Endothelial cell of umbilical vein (primary cell): ENCODE measurements at regions not wholly inside any gene's neighbourhood (a gene's known extent, or its start where the extent isn't known, plus 50 kb on each side); places are given as distances from the start of the nearest gene placed in this dataset.

Experiments used
- BruUV-seq: library from RNA; stranded (reverse); fragments of 400-500 nt; replicated peaks from 2 replicates; lab custom pipeline; 2021; lab: Mats Ljungman, UMichigan
- CTCF ChIA-PET: fragments of 300-600, 350-600 bp; sonication (Branson Sonifier 250); formaldehyde crosslinking; loops from one replicate; lab custom pipeline; 2021; ENCODE audit warnings: antibody characterized with exemption, inconsistent platforms; lab: Charles Lee
- POLR2A ChIA-PET: fragments of 300-600, 350-600 bp; sonication (Branson Sonifier 250); formaldehyde crosslinking; loops from one replicate; lab custom pipeline; 2021; ENCODE audit warnings: antibody characterized with exemption, inconsistent platforms; lab: Charles Lee
- DNase-seq: peaks from one replicate; pipeline ENCODE4 v3.0.0-alpha.2; 2011; ENCODE audit warnings: low read depth, low spot score
- FAIRE-seq: peaks from 2 replicates; lab custom pipeline; 2011; peaks lifted over from hg19 to GRCh38; lab: Jason Lieb, UNC
- H2AFZ ChIP-seq: 2 replicates; pipeline ENCODE4 v1.6.0; 2012; ENCODE audit warnings: low read depth, low read length, control low read depth, inconsistent platforms
- H3K27ac ChIP-seq: 2 replicates; pipeline ENCODE4 v1.5.1; 2011; ENCODE audit warnings: low read depth, mild to moderate bottlenecking, control low read depth, low read length, moderate library complexity; ENCODE audit not compliant: insufficient read depth
- H3K27me3 ChIP-seq, 2 experiments: 2 replicates each; pipeline versions ENCODE4 v1.6.0 to v1.6.1; 2011; ENCODE audit warnings: low read length in 2 of 2, mixed read lengths in 1 of 2; ENCODE audit not compliant: control insufficient read depth in 2 of 2, insufficient read depth in 2 of 2
- H3K36me3 ChIP-seq, 2 experiments: 2 replicates in 1 of 2; 3 replicates in 1 of 2; pipeline ENCODE4 v1.5.1; 2011; ENCODE audit warnings: low read length in 2 of 2, mild to moderate bottlenecking in 1 of 2, moderate library complexity in 1 of 2; ENCODE audit not compliant: control insufficient read depth in 2 of 2, insufficient read depth in 2 of 2; ENCODE audit errors: extremely low read depth in 1 of 2
- H3K4me1 ChIP-seq: 3 replicates; pipeline ENCODE4 v1.5.1; 2011; ENCODE audit warnings: mild to moderate bottlenecking, low read length; ENCODE audit not compliant: control insufficient read depth, insufficient read depth; ENCODE audit errors: extremely low read depth
- H3K4me2 ChIP-seq: 2 replicates; pipeline ENCODE4 v1.6.1; 2011; ENCODE audit warnings: low read length, control low read depth, mixed read lengths; ENCODE audit not compliant: insufficient read depth
- H3K4me3 ChIP-seq, 3 experiments: fragments of 200-600 bp in 1 of 3; sonication (generic), shearing (Covaris generic) in 1 of 3; replicated peaks in 1 of 3; 2 replicates each; pipeline ENCODE4 v1.5.1; 2011 to 2016; ENCODE audit warnings: control low read depth in 3 of 3, low read length in 3 of 3, mild to moderate bottlenecking in 2 of 3, inconsistent platforms in 1 of 3, low read depth in 1 of 3, moderate library complexity in 1 of 3; ENCODE audit not compliant: insufficient read depth in 1 of 3
- H3K79me2 ChIP-seq: 2 replicates; pipeline ENCODE4 v1.6.0; 2012; ENCODE audit warnings: low read length, inconsistent platforms; ENCODE audit not compliant: control insufficient read depth, insufficient read depth
- H3K9ac ChIP-seq: replicated peaks from 2 replicates; pipeline ENCODE3; 2011; ENCODE audit warnings: low read length, control low read depth; ENCODE audit not compliant: insufficient read depth; ENCODE audit errors: extremely low read depth
- H3K9me1 ChIP-seq: replicated peaks from 3 replicates; pipeline ENCODE4 v1.6.0; 2011; ENCODE audit warnings: mild to moderate bottlenecking, low read length; ENCODE audit not compliant: control insufficient read depth, insufficient read depth; ENCODE audit errors: extremely low read depth
- H3K9me3 ChIP-seq: replicated peaks from 2 replicates; pipeline ENCODE4 v1.5.1; 2012; ENCODE audit warnings: low read length, inconsistent platforms; ENCODE audit not compliant: control insufficient read depth, insufficient read depth
- H4K20me1 ChIP-seq: replicated peaks from 2 replicates; pipeline ENCODE3; 2011; ENCODE audit warnings: mild to moderate bottlenecking, low read length; ENCODE audit not compliant: control insufficient read depth, insufficient read depth; ENCODE audit errors: extremely low read depth
- EZH2 ChIP-seq: IDR thresholded peaks from 2 replicates; pipeline ENCODE4 v1.6.1; 2012; ENCODE audit warnings: borderline replicate concordance, low read depth, mild to moderate bottlenecking, moderate library complexity, low read length, inconsistent platforms; ENCODE audit not compliant: severe bottlenecking
- FOS ChIP-seq: IDR thresholded peaks from 2 replicates; pipeline ENCODE4 v1.6.1; 2011; ENCODE audit warnings: mild to moderate bottlenecking, low read length, moderate library complexity, borderline replicate concordance; ENCODE audit not compliant: insufficient read depth
- GATA2 ChIP-seq: IDR thresholded peaks from 2 replicates; pipeline ENCODE4 v1.7.0; 2011; ENCODE audit warnings: low read depth, mild to moderate bottlenecking, moderate library complexity, mixed read lengths, low read length; ENCODE audit not compliant: insufficient read length, insufficient read depth
- JUN ChIP-seq: IDR thresholded peaks from 2 replicates; pipeline ENCODE4 v1.6.1; 2011; ENCODE audit warnings: borderline replicate concordance, low read depth; ENCODE audit not compliant: insufficient read length, insufficient read depth
- MYC ChIP-seq: IDR thresholded peaks from one replicate; pipeline ENCODE4 v1.6.1; 2011; ENCODE audit warnings: mild to moderate bottlenecking, low read depth, low read length
- POLR2A ChIP-seq: IDR thresholded peaks from 2 replicates; pipeline ENCODE4 v1.6.1; 2012; ENCODE audit warnings: low read depth, mild to moderate bottlenecking, control low read depth, low read length
- POLR2AphosphoS5 ChIP-seq: IDR thresholded peaks from 2 replicates; pipeline ENCODE4 v1.6.1; 2012; ENCODE audit warnings: low read depth, mild to moderate bottlenecking, control low read depth, low read length, moderate library complexity; ENCODE audit not compliant: insufficient read depth
- dilution Hi-C: fragments of 300-500 bp; cut with MboI; formaldehyde crosslinking; loops from one replicate; pipeline ENCODE4 v1.15.0; 2019; ENCODE audit warnings: low sequenced_read_pairs; ENCODE audit not compliant: extremely low pct_ligation_motif_present
- intact Hi-C: fragments of 100-400 bp; cut with micrococcal nuclease; formaldehyde crosslinking; loops from one replicate; pipeline ENCODE4 v1.10.0; 2022
- TF ChIP-seq, protein P1 (sequence below), 2 donors: IDR thresholded peaks; 1 replicate in 1 of 2; 2 replicates in 1 of 2; pipeline ENCODE4 v1.5.1; 2011; ENCODE audit warnings: low read length in 2 of 2, mild to moderate bottlenecking in 2 of 2, moderate library complexity in 2 of 2, control low read depth in 1 of 2, inconsistent platforms in 1 of 2, low read depth in 1 of 2; ENCODE audit not compliant: insufficient read depth in 1 of 2; ENCODE audit errors: extremely low read depth in 1 of 2
- TF ChIP-seq, protein P2 (sequence below): IDR thresholded peaks from 2 replicates; pipeline ENCODE4 v1.6.1; 2011; ENCODE audit not compliant: insufficient read depth, insufficient read length

- Histone ChIP-seq H3K27me3 (no peaks in the 10 kb centered on the region), H3K4me1 (no peaks in the 10 kb centered on the region), H3K9me1 (no peaks in the 10 kb centered on the region), H3K4me2 (no peak overlapping the region), H3K36me3 (no peaks in the 10 kb centered on the region), H3K9ac (no peak overlapping the region), H3K27ac (no peak overlapping the region), H2AFZ (no peak overlapping the region), H3K79me2 (no peaks in the 10 kb centered on the region), H4K20me1 (no peaks in the 10 kb centered on the region), H3K9me3 (no peaks in the 10 kb centered on the region), H3K4me3 (no peak overlapping the region)
- intact Hi-C loops (no loop called here), dilution Hi-C loops (no loop called here)
- no peak for FAIRE-seq
- no peak for DNase-seq
- no TSS peak for BruUV-seq
- ChIA-PET POLR2A (no interaction called here), CTCF (no interaction called here)
- TF ChIP-seq JUN (no peak), MYC (no peak), FOS (no peak), POLR2A (no peak), GATA2 (no peak), POLR2AphosphoS5 (no peak), EZH2 (no peak)
- TF ChIP-seq, protein P1, sequence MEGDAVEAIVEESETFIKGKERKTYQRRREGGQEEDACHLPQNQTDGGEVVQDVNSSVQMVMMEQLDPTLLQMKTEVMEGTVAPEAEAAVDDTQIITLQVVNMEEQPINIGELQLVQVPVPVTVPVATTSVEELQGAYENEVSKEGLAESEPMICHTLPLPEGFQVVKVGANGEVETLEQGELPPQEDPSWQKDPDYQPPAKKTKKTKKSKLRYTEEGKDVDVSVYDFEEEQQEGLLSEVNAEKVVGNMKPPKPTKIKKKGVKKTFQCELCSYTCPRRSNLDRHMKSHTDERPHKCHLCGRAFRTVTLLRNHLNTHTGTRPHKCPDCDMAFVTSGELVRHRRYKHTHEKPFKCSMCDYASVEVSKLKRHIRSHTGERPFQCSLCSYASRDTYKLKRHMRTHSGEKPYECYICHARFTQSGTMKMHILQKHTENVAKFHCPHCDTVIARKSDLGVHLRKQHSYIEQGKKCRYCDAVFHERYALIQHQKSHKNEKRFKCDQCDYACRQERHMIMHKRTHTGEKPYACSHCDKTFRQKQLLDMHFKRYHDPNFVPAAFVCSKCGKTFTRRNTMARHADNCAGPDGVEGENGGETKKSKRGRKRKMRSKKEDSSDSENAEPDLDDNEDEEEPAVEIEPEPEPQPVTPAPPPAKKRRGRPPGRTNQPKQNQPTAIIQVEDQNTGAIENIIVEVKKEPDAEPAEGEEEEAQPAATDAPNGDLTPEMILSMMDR (IDR thresholded peaks at IDR 0.05; ENCODE audit: extremely low read depth in 1 of 2, insufficient read depth in 1 of 2, low read depth in 1 of 2, low read length in 2 of 2) = no peak
- TF ChIP-seq, protein P2, sequence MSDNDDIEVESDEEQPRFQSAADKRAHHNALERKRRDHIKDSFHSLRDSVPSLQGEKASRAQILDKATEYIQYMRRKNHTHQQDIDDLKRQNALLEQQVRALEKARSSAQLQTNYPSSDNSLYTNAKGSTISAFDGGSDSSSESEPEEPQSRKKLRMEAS = no peak
Measured at GRCh38 chr6:106889692-106890091, 84.8 kb downstream of the CD24 start.
